Spleen (tissue), 11 donors: ENCODE measurements at regions not wholly inside any gene's neighbourhood (a gene's known extent, or its start where the extent isn't known, plus 50 kb on each side); places are given as distances from the start of the nearest gene placed in this dataset.

Experiments used
- DNase-seq: peaks from one replicate; pipeline ENCODE4 v3.0.0-alpha.2; 2020
- H3K27ac ChIP-seq, 8 donors: fragments of 200-600 bp; sonication (generic) in 7 of 8; 1 replicate in 4 of 8; 2 replicates in 4 of 8; pipeline versions ENCODE4 v1.5.0 to v1.8.0; 2016 to 2021; ENCODE audit warnings: inconsistent platforms in 4 of 8, mild to moderate bottlenecking in 4 of 8, moderate library complexity in 1 of 8
- H3K27me3 ChIP-seq, 7 donors: fragments of 200-600 bp; sonication (generic) in 6 of 7; replicated peaks in 1 of 7; 1 replicate in 4 of 7; 2 replicates in 3 of 7; pipeline versions ENCODE4 v1.5.0 to v1.8.0; 2016 to 2021; ENCODE audit warnings: inconsistent platforms in 3 of 7, mild to moderate bottlenecking in 1 of 7
- H3K36me3 ChIP-seq, 6 donors: fragments of 200-600 bp; sonication (generic) in 5 of 6; 1 replicate in 4 of 6; 2 replicates in 2 of 6; pipeline versions ENCODE4 v1.5.0 to v1.8.0; 2016 to 2021; ENCODE audit warnings: inconsistent platforms in 2 of 6
- H3K4me1 ChIP-seq, 6 donors: fragments of 200-600 bp; sonication (generic) in 5 of 6; 1 replicate in 3 of 6; 2 replicates in 3 of 6; pipeline versions ENCODE4 v1.5.0 to v1.8.0; 2016 to 2021; ENCODE audit warnings: inconsistent platforms in 3 of 6
- H3K4me3 ChIP-seq, 8 donors: fragments of 200-600 bp; sonication (generic) in 7 of 8; 1 replicate in 4 of 8; 2 replicates in 4 of 8; pipeline versions ENCODE4 v1.5.0 to v1.8.0; 2016 to 2021; ENCODE audit warnings: inconsistent platforms in 4 of 8, mild to moderate bottlenecking in 4 of 8, moderate library complexity in 2 of 8
- H3K9me3 ChIP-seq, 8 donors: fragments of 200-600 bp; sonication (generic) in 7 of 8; 1 replicate in 4 of 8; 2 replicates in 4 of 8; pipeline versions ENCODE4 v1.5.0 to v1.8.0; 2016 to 2021; ENCODE audit warnings: inconsistent platforms in 4 of 8
- POLR2A ChIP-seq, 3 donors: fragments of 450-650 bp; IDR thresholded peaks; one replicate each; pipeline ENCODE4 v1.5.1; 2017; ENCODE audit warnings: antibody characterized with exemption in 3 of 3, mild to moderate bottlenecking in 1 of 3
- POLR2AphosphoS5 ChIP-seq, 3 donors: sonication (generic); formaldehyde crosslinking; IDR thresholded peaks; one replicate each; pipeline ENCODE4 v1.5.1; 2017; ENCODE audit warnings: antibody characterized with exemption in 3 of 3
- WGBS, 5 donors: extraction: QIAGEN DNeasy Blood & Tissue Kit in 3 of 5; methylation state at CpG; one replicate each; pipeline versions ENCODE4 v1.1.5 to v1.1.7; 2013 to 2018; 5-methylcytosine and 5-hydroxymethylcytosine counted together
- intact Hi-C: fragments of 100-400 bp; cut with DNase I; formaldehyde crosslinking; loops from one replicate; pipeline ENCODE4 v1.15.0; 2023; ENCODE audit warnings: low total_unique reads
- TF ChIP-seq, protein P1 (sequence below), 11 experiments: fragments of 200-600 bp in 7 of 11; fragments of 450-650 bp in 4 of 11; sonication (generic) in 4 of 11; IDR thresholded peaks in 8 of 11; conservative IDR thresholded peaks in 3 of 11; 1 replicate in 7 of 11; 2 replicates in 4 of 11; pipeline versions ENCODE4 v1.4.0 to v1.8.0; 2016 to 2021; ENCODE audit warnings: antibody characterized with exemption in 11 of 11, inconsistent platforms in 4 of 11, mild to moderate bottlenecking in 1 of 11
- donor health status: healthy with polysubstance abuse.
- donor health status: DM: no; HTN: no; CAD: no; lungs with moderate emphysema.
- donor health status: DM: no; HTN: no; CAD: no.
- donor health status: Bipolar disorder and iron deficiency.
- donor health status: healthy.
- donor health status: DM: no; HTN: no; CAD: no.
- donor health status: DM: yes; HTN: yes; CAD: no.

DNA sequence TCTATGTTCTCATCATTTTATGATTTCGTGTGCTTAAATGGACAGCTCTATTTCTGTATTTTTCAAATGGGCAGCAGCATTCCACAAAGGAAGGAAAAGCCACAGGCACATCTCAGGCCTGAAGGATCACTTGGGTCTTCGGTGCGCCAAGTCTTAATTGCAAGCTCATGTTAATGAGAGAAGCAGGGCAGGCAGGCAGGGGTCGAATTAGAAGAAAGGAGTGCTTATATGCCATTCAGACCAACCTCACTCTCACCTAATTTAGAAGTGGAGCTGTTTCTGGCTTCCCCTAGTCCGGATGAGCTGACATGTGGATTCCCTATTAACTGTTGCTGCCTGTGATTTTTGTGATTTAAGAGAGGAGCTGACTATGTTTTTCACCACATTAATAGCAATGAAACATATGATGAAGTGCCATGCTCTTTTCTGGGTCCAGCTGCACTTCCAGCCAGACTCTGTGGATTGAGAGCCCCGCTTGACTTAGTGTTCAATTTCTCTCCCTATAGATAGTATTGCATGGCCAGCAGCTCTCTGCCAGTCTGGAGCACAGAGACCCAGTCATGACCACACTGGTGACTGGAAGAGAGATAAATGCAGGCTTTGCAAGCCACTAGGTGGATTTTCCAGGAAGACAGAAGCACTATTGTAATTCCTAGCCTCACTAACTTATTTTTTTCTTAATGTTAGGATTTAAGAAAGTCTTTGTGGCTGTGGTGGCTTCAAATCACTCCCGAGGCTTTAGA is 373.9 kb upstream of the FAT3 start:
- WGBS, 5 donors, result 74 to 78% (median 75%) methylated on average over 7 of the region's 7 CpGs
- H3K9me3 ChIP-seq, result peaks cover 0 to 4% (median 0%) of the 10 kb centered on the region in 8 donors
- H3K4me1 ChIP-seq, result no peaks in the 10 kb centered on the region
- no peak overlapping the region for H3K27ac ChIP-seq
- TF ChIP-seq, protein P1, sequence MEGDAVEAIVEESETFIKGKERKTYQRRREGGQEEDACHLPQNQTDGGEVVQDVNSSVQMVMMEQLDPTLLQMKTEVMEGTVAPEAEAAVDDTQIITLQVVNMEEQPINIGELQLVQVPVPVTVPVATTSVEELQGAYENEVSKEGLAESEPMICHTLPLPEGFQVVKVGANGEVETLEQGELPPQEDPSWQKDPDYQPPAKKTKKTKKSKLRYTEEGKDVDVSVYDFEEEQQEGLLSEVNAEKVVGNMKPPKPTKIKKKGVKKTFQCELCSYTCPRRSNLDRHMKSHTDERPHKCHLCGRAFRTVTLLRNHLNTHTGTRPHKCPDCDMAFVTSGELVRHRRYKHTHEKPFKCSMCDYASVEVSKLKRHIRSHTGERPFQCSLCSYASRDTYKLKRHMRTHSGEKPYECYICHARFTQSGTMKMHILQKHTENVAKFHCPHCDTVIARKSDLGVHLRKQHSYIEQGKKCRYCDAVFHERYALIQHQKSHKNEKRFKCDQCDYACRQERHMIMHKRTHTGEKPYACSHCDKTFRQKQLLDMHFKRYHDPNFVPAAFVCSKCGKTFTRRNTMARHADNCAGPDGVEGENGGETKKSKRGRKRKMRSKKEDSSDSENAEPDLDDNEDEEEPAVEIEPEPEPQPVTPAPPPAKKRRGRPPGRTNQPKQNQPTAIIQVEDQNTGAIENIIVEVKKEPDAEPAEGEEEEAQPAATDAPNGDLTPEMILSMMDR (IDR thresholded peaks at IDR 0.05 in 8 of 11, conservative IDR thresholded peaks at IDR 0.05 in 3 of 11), result no peak
- TF ChIP-seq POLR2A (IDR thresholded peaks at IDR 0.05), result no peak
- TF ChIP-seq POLR2AphosphoS5 (IDR thresholded peaks at IDR 0.05), result no peak
- no peaks in the 10 kb centered on the region for H3K27me3 ChIP-seq
- intact Hi-C loops, result no loop called here
- H3K36me3 ChIP-seq, result no peaks in the 10 kb centered on the region
- DNase-seq, result no peak
- H3K4me3 ChIP-seq, result no peak overlapping the region

DNA sequence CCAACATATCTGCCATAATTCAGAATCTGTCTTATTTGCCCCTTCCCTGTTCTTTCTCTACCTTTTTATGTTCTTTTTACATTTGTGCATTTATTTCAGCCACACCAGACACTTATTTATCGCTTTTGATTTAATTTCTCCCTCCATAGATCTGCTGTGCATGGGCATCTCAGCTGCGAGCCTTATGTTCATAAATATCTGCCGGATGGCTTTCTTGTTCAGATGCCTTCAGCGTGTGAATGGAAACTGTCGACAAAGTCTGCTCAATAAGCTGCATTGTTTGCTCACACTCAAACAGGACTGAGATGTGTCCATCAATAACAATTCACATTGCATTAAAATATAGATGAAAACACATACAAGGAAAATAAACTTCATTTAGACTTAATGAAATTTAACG is 374.6 kb upstream of the FAT3 start:
- Histone ChIP-seq H3K27ac (no peak overlapping the region), H3K4me3 (no peak overlapping the region), H3K36me3 (no peaks in the 10 kb centered on the region), H3K4me1 (no peaks in the 10 kb centered on the region), H3K9me3 (peaks cover 0 to 4% (median 0%) of the 10 kb centered on the region in 8 donors), H3K27me3 (no peaks in the 10 kb centered on the region)
- TF ChIP-seq, protein P1 (IDR thresholded peaks at IDR 0.05 in 8 of 11, conservative IDR thresholded peaks at IDR 0.05 in 3 of 11), result no peak
- TF ChIP-seq POLR2AphosphoS5 (IDR thresholded peaks at IDR 0.05), result no peak
- no peak for TF ChIP-seq POLR2A (IDR thresholded peaks at IDR 0.05)
- intact Hi-C loops, result no loop called here
- 87 to 92% (median 89%) methylated on average over 6 of the region's 6 CpGs for WGBS, 5 donors
- no peak for DNase-seq

DNA sequence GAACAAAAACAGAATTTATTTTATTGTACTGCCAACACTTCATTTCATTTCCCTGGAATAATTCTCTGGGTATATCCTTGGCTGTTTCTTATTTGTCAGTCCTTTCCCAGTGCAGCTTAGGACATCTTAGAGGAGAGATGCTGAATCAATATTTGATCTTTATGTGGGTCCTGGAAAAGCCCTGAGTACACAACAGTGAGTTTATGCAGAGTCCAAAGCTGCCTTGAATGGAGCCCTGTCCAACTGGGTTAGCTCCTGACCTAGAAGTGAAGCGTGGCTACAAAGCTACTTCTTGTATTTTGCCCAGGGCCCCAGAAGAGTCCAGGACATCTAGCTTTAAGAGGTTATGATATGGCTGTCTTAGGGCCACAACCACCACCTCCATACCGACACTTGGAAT is 378.0 kb upstream of the FAT3 start:
- H3K4me1 ChIP-seq, result no peaks in the 10 kb centered on the region
- no peak overlapping the region for H3K27ac ChIP-seq
- no peaks in the 10 kb centered on the region for H3K27me3 ChIP-seq
- peaks cover 0 to 4% (median 0%) of the 10 kb centered on the region in 8 donors for H3K9me3 ChIP-seq
- no peak overlapping the region for H3K4me3 ChIP-seq
- 63 to 91% (median 73%) methylated on average over 2 of the region's 2 CpGs for WGBS, 5 donors
- intact Hi-C loops, result no loop called here
- TF ChIP-seq POLR2AphosphoS5 (IDR thresholded peaks at IDR 0.05) (no peak), POLR2A (IDR thresholded peaks at IDR 0.05) (no peak)
- TF ChIP-seq, protein P1 (IDR thresholded peaks at IDR 0.05 in 8 of 11, conservative IDR thresholded peaks at IDR 0.05 in 3 of 11), result no peak
- DNase-seq, result no peak
- H3K36me3 ChIP-seq, result no peaks in the 10 kb centered on the region

DNA sequence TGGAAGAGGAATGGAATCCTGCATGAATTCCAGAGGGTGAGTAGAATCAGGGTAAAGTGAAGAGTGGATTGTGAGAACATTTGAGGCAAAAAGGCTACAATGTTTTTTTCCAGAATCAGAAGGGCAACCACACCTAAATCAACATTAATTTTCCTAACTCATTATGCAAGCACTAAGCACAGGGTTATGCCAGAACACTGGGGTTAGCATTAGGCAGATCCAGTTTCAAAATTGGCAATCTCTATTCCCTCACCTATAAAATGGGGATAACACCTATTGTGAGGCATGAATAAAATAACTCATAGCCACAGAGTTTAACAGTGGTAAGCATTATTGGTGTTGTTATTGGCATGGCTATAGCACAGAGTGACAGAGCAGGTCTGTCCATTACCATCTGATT is 378.6 kb upstream of the FAT3 start:
- no peak overlapping the region for H3K27ac ChIP-seq
- H3K27me3 ChIP-seq, result no peaks in the 10 kb centered on the region
- H3K36me3 ChIP-seq, result no peaks in the 10 kb centered on the region
- no peak for DNase-seq
- peaks cover 0 to 4% (median 0%) of the 10 kb centered on the region in 8 donors for H3K9me3 ChIP-seq
- intact Hi-C loops, result no loop called here
- TF ChIP-seq, protein P1 (IDR thresholded peaks at IDR 0.05 in 8 of 11, conservative IDR thresholded peaks at IDR 0.05 in 3 of 11), result no peak
- H3K4me3 ChIP-seq, result no peak overlapping the region
- no peaks in the 10 kb centered on the region for H3K4me1 ChIP-seq
